HepG2 (cell line): ENCODE measurements at regions not wholly inside any gene's neighbourhood (a gene's known extent, or its start where the extent isn't known, plus 50 kb on each side); places are given as distances from the start of the nearest gene placed in this dataset.

Experiments used
- ATAC-seq: fragments of 200-7000 bp; cut with Tn5 transposase; 3 replicates; pipeline ENCODE4 v1.9.1; 2020; ENCODE audit warnings: mild to moderate bottlenecking, moderate library complexity
- BruUV-seq: library from RNA; stranded (reverse); fragments of 400-500 nt; replicated peaks from 2 replicates; lab custom pipeline; 2021; lab: Mats Ljungman, UMichigan
- CTCF ChIA-PET: fragments of 300-600 bp; formaldehyde crosslinking; extraction: SDS; loops from one replicate; lab custom pipeline; 2021; ENCODE audit warnings: low total read pairs, inconsistent platforms, low intra/inter-chr PET ratio; lab: Yijun Ruan, JAX
- POLR2A ChIA-PET: fragments of 350-600 bp; sonication (Branson Sonifier 250); formaldehyde crosslinking; loops from one replicate; lab custom pipeline; 2020; ENCODE audit warnings: antibody characterized with exemption, inconsistent platforms; lab: Yijun Ruan, JAX
- DNase-seq: peaks from one replicate; pipeline ENCODE4 v3.0.0-alpha.2; 2015; ENCODE audit warnings: low spot score
- FAIRE-seq: peaks from 3 replicates; lab custom pipeline; 2011; peaks lifted over from hg19 to GRCh38; lab: Jason Lieb, UNC
- H2AFZ ChIP-seq: one replicate; pipeline ENCODE4 v1.6.1; 2011; ENCODE audit warnings: low read length, inconsistent platforms
- H3K27ac ChIP-seq: fragments of 300-600 bp; 3 replicates; pipeline ENCODE4 v1.8.0; 2011; ENCODE audit warnings: mixed run types, mild to moderate bottlenecking, mixed read lengths, low read length, inconsistent platforms; ENCODE audit not compliant: insufficient read depth; ENCODE audit errors: extremely low read length
- H3K27me3 ChIP-seq, 2 experiments: fragments of 200-600 bp in 1 of 2; 2 replicates in 1 of 2; 3 replicates in 1 of 2; pipeline versions ENCODE4 v1.6.0 to v1.8.0; 2011; ENCODE audit warnings: low read length in 2 of 2, mild to moderate bottlenecking in 2 of 2, moderate library complexity in 2 of 2, inconsistent platforms in 1 of 2; ENCODE audit not compliant: insufficient read depth in 2 of 2, control insufficient read depth in 1 of 2
- H3K36me3 ChIP-seq, 2 experiments: fragments of 200-600 bp in 1 of 2; replicated peaks in 1 of 2; 2 replicates in 1 of 2; 3 replicates in 1 of 2; pipeline versions ENCODE4 v1.5.1 to v1.8.0; 2011; ENCODE audit warnings: low read length in 2 of 2, inconsistent platforms in 1 of 2; ENCODE audit not compliant: insufficient read depth in 2 of 2, control insufficient read depth in 1 of 2
- H3K4me1 ChIP-seq: 2 replicates; pipeline ENCODE4 v1.5.1; 2012; ENCODE audit warnings: low read length, inconsistent platforms; ENCODE audit not compliant: insufficient read depth
- H3K4me2 ChIP-seq: 2 replicates; pipeline ENCODE4 v1.6.0; 2011; ENCODE audit warnings: low read depth, low read length, inconsistent platforms
- H3K4me3 ChIP-seq, 3 experiments: fragments of 200-600 bp in 1 of 3; sonication (generic), shearing (Covaris generic) in 1 of 3; replicated peaks in 1 of 3; 2 replicates each; pipeline ENCODE4 v1.5.1; 2011 to 2016; ENCODE audit warnings: low read length in 3 of 3, inconsistent platforms in 2 of 3, low read depth in 2 of 3, mild to moderate bottlenecking in 2 of 3, control low read depth in 1 of 3, mixed read lengths in 1 of 3; ENCODE audit not compliant: insufficient read depth in 1 of 3
- H3K79me2 ChIP-seq: one replicate; pipeline ENCODE4 v1.6.1; 2011; ENCODE audit warnings: low read length, inconsistent platforms; ENCODE audit not compliant: insufficient read depth
- H3K9ac ChIP-seq: 2 replicates; pipeline ENCODE4 v1.6.0; 2011; ENCODE audit warnings: mild to moderate bottlenecking, low read depth, low read length, inconsistent platforms; ENCODE audit not compliant: insufficient read depth
- H3K9me3 ChIP-seq: 2 replicates; pipeline ENCODE4 v1.5.1; 2012; ENCODE audit warnings: mild to moderate bottlenecking, low read length
- H4K20me1 ChIP-seq: 2 replicates; pipeline ENCODE4 v1.6.0; 2011; ENCODE audit warnings: inconsistent platforms, mild to moderate bottlenecking, low read length, moderate library complexity; ENCODE audit not compliant: insufficient read depth
- ARID4A ChIP-seq: sonication (generic); formaldehyde crosslinking; IDR thresholded peaks from 2 replicates; pipeline ENCODE4 v1.5.0; 2020; ENCODE audit warnings: mild to moderate bottlenecking, missing genetic modification reagents, borderline replicate concordance
- ARNT ChIP-seq: fragments of 450-650 bp; IDR thresholded peaks from 2 replicates; pipeline ENCODE4 v1.6.1; 2017
- CENPBD1 ChIP-seq: sonication (generic); formaldehyde crosslinking; IDR thresholded peaks from 2 replicates; pipeline ENCODE4 v1.8.0; 2022; ENCODE audit warnings: missing genetic modification reagents, low read depth, mild to moderate bottlenecking, borderline replicate concordance
- GZF1 ChIP-seq: sonication (generic); formaldehyde crosslinking; IDR thresholded peaks from 2 replicates; pipeline ENCODE4 v1.5.1; 2020; ENCODE audit warnings: mild to moderate bottlenecking, missing genetic modification reagents
- HNF4A ChIP-seq: sonication (generic); formaldehyde crosslinking; IDR thresholded peaks from 2 replicates; pipeline ENCODE4 v1.4.0; 2020; ENCODE audit warnings: missing genetic modification reagents
- PRDM15 ChIP-seq: sonication (generic); formaldehyde crosslinking; IDR thresholded peaks from 2 replicates; pipeline ENCODE4 v1.4.0; 2020; ENCODE audit warnings: missing genetic modification reagents
- PTBP1 ChIP-seq: fragments of 200-400 bp; formaldehyde crosslinking; IDR thresholded peaks from 2 replicates; pipeline ENCODE4 v1.6.1; 2018; ENCODE audit warnings: low read length, low read depth; ENCODE audit not compliant: poor library complexity, severe bottlenecking
- RNF219 ChIP-seq: sonication (generic); formaldehyde crosslinking; IDR thresholded peaks from 2 replicates; pipeline ENCODE4 v1.5.0; 2020; ENCODE audit warnings: mild to moderate bottlenecking, missing genetic modification reagents
- TRIM22 ChIP-seq: fragments of 450-650 bp; IDR thresholded peaks from 2 replicates; pipeline ENCODE4 v1.6.1; 2017
- ZNF513 ChIP-seq: sonication (generic); formaldehyde crosslinking; conservative IDR thresholded peaks from 2 replicates; pipeline ENCODE4 v1.5.0; 2020; ENCODE audit warnings: missing genetic modification reagents
- WGBS: methylation state at CpG from one replicate; pipeline ENCODE4 v1.1.6; 2017; ENCODE audit warnings: low lambda C conversion rate; 5-methylcytosine and 5-hydroxymethylcytosine counted together
- in situ Hi-C: cut with HindIII; loops from 2 replicates; pipeline ENCODE4 v1.10.0; 2017; ENCODE audit warnings: low pct_unique_long_range_greater_than_20kb; ENCODE audit not compliant: extremely low pct_ligation_motif_present
- intact Hi-C: fragments of 100-400 bp; cut with micrococcal nuclease; formaldehyde crosslinking; loops from one replicate; pipeline ENCODE4 v1.10.0; 2022; ENCODE audit not compliant: unreplicated experiment

- no peak for ATAC-seq
- Histone ChIP-seq H3K4me1 (no peaks in the 10 kb centered on the region), H3K36me3 (no peaks in the 10 kb centered on the region), H3K9me3 (no peaks in the 10 kb centered on the region), H4K20me1 (no peaks in the 10 kb centered on the region), H3K27ac (no peak overlapping the region), H3K4me3 (no peak overlapping the region), H2AFZ (no peak overlapping the region), H3K4me2 (no peak overlapping the region), H3K79me2 (no peaks in the 10 kb centered on the region), H3K27me3 (no peaks in the 10 kb centered on the region), H3K9ac (no peak overlapping the region)
- CTCF ChIA-PET, result no interaction called here
- intact Hi-C loops, result no loop called here
- no peak for FAIRE-seq
- no peak for DNase-seq
- WGBS, result 1% methylated on average over 3 of the region's 3 CpGs
- POLR2A ChIA-PET, result no interaction called here
- in situ Hi-C loops, result no loop called here
- no TSS peak for BruUV-seq
- TF ChIP-seq HNF4A (CRISPR knock-in tag) (no peak), ARNT (no peak), PTBP1 (no peak), ZNF513 (CRISPR knock-in tag) (no peak), GZF1 (no peak), ARID4A (CRISPR knock-in tag) (no peak), CENPBD1 (CRISPR knock-in tag) (no peak), PRDM15 (CRISPR knock-in tag) (no peak), TRIM22 (no peak), RNF219 (CRISPR knock-in tag) (no peak)
Measured at GRCh38 chr10:85152496-85152895, 824.1 kb downstream of the CCSER2 start.
